ENCODE measurements at regions not wholly inside any gene's neighbourhood (a gene's known extent, or its start where the extent isn't known, plus 50 kb on each side); places are given as distances from the start of the nearest gene placed in this dataset.

GRCh38 chr4:178148106-178148505 is 705.9 kb upstream of the AGA start:
- no peak overlapping the region for H3K4me3 ChIP-seq (IDR thresholded peaks at IDR 0.05; ENCODE audit: insufficient read depth, low read depth, low read length)
- H3K36me3 ChIP-seq (ENCODE audit: insufficient read depth): no peaks in the 10 kb centered on the region
- no peak overlapping the region for H3K27ac ChIP-seq
- no peaks in the 10 kb centered on the region for H3K79me2 ChIP-seq (ENCODE audit: insufficient read depth, low read depth)
- H4K20me1 ChIP-seq (ENCODE audit: insufficient read depth): no peaks in the 10 kb centered on the region
- H3K4me2 ChIP-seq: no peak overlapping the region
- H3K4me1 ChIP-seq (ENCODE audit: low read depth, poor library complexity, severe bottlenecking): no peaks in the 10 kb centered on the region
- no peak for TF ChIP-seq CTCF (conservative IDR thresholded peaks at IDR 0.05; ENCODE audit: low read depth, low read length)
- H3K27me3 ChIP-seq (ENCODE audit: insufficient read depth, low read depth): no peaks in the 10 kb centered on the region
- no peak overlapping the region for H3K9ac ChIP-seq
- no peak overlapping the region for H2AFZ ChIP-seq (ENCODE audit: low read depth)

GRCh38 chr4:178165251-178165950 is 723.2 kb upstream of the AGA start:
- no peaks in the 10 kb centered on the region for H3K4me1 ChIP-seq (ENCODE audit: low read depth, poor library complexity, severe bottlenecking)
- no peak overlapping the region for H3K4me3 ChIP-seq (IDR thresholded peaks at IDR 0.05; ENCODE audit: insufficient read depth, low read depth, low read length)
- H3K9ac ChIP-seq: no peak overlapping the region
- H3K27ac ChIP-seq: no peak overlapping the region
- H3K36me3 ChIP-seq (ENCODE audit: insufficient read depth): no peaks in the 10 kb centered on the region; the same call in 1 of the 2 replicates
- H3K27me3 ChIP-seq (ENCODE audit: insufficient read depth, low read depth): no peaks in the 10 kb centered on the region
- H4K20me1 ChIP-seq (ENCODE audit: insufficient read depth): no peaks in the 10 kb centered on the region
- no peak overlapping the region for H3K4me2 ChIP-seq
- TF ChIP-seq CTCF (conservative IDR thresholded peaks at IDR 0.05; ENCODE audit: low read depth, low read length): no peak
- no peaks in the 10 kb centered on the region for H3K79me2 ChIP-seq (ENCODE audit: insufficient read depth, low read depth)
- H2AFZ ChIP-seq (ENCODE audit: low read depth): no peak overlapping the region

GRCh38 chr4:178165951-178166308 is 723.7 kb upstream of the AGA start:
- Histone ChIP-seq H3K4me2 (no peak overlapping the region), H3K9ac (no peak overlapping the region), H3K79me2 (ENCODE audit: insufficient read depth, low read depth) (no peaks in the 10 kb centered on the region), H3K36me3 (ENCODE audit: insufficient read depth) (no peaks in the 10 kb centered on the region; the same call in 1 of the 2 replicates), H3K27me3 (ENCODE audit: insufficient read depth, low read depth) (no peaks in the 10 kb centered on the region), H3K4me3 (IDR thresholded peaks at IDR 0.05; ENCODE audit: insufficient read depth, low read depth, low read length) (no peak overlapping the region), H3K27ac (no peak overlapping the region), H3K4me1 (ENCODE audit: low read depth, poor library complexity, severe bottlenecking) (no peaks in the 10 kb centered on the region), H2AFZ (ENCODE audit: low read depth) (no peak overlapping the region), H4K20me1 (ENCODE audit: insufficient read depth) (no peaks in the 10 kb centered on the region)
- no peak for TF ChIP-seq CTCF (conservative IDR thresholded peaks at IDR 0.05; ENCODE audit: low read depth, low read length)

- no peaks in the 10 kb centered on the region for H4K20me1 ChIP-seq (ENCODE audit: insufficient read depth)
- no peak overlapping the region for H2AFZ ChIP-seq (ENCODE audit: low read depth)
- H3K4me3 ChIP-seq (IDR thresholded peaks at IDR 0.05; ENCODE audit: insufficient read depth, low read depth, low read length): no peak overlapping the region
- H3K27ac ChIP-seq: no peak overlapping the region
- TF ChIP-seq CTCF (conservative IDR thresholded peaks at IDR 0.05; ENCODE audit: low read depth, low read length): no peak
- H3K4me2 ChIP-seq: no peak overlapping the region
- no peaks in the 10 kb centered on the region; the same call in 1 of the 2 replicates for H3K36me3 ChIP-seq (ENCODE audit: insufficient read depth)
- H3K27me3 ChIP-seq (ENCODE audit: insufficient read depth, low read depth): no peaks in the 10 kb centered on the region
- no peaks in the 10 kb centered on the region for H3K4me1 ChIP-seq (ENCODE audit: low read depth, poor library complexity, severe bottlenecking)
- H3K9ac ChIP-seq: no peak overlapping the region
- H3K79me2 ChIP-seq (ENCODE audit: insufficient read depth, low read depth): no peaks in the 10 kb centered on the region
Observed at GRCh38 chr4:178173771-178174170, 731.5 kb upstream of the AGA start.

Measured in KMS-11 (cell line).